ENCODE measurements at regions not wholly inside any gene's neighbourhood (a gene's known extent, or its start where the extent isn't known, plus 50 kb on each side); places are given as distances from the start of the nearest gene placed in this dataset.

GRCh38 chr3:157871838-157872460 lies 234.3 kb downstream of the SHOX2 start:
- Histone ChIP-seq H3K4me3 (no peak overlapping the region), H3K36me3 (no peaks in the 10 kb centered on the region), H3K4me1 (no peaks in the 10 kb centered on the region), H3K27me3 (no peaks in the 10 kb centered on the region), H3K27ac (no peak overlapping the region), H3K9me3 (no peaks in the 10 kb centered on the region)
- no peak for DNase-seq
- ATAC-seq, result no peak
- no peak for TF ChIP-seq CTCF (IDR thresholded peaks at IDR 0.05)
- WGBS, 2 donors, result 58% methylated on average over 3 of the region's 3 CpGs
- FAIRE-seq, result no peak
- intact Hi-C loops (cut with DNase I), result no loop called here

GRCh38 chr3:157871248-157871647 lies 235.0 kb downstream of the SHOX2 start:
- 72 to 79% methylated on average over 7 of the region's 7 CpGs for WGBS, 2 donors
- intact Hi-C loops (cut with DNase I), result no loop called here

GRCh38 chr3:157868946-157869345 lies 237.3 kb downstream of the SHOX2 start:
- Histone ChIP-seq H3K4me3 (no peak overlapping the region), H3K27ac (no peak overlapping the region), H3K27me3 (no peaks in the 10 kb centered on the region), H3K4me1 (no peaks in the 10 kb centered on the region), H3K9me3 (no peaks in the 10 kb centered on the region), H3K36me3 (no peaks in the 10 kb centered on the region)
- FAIRE-seq, result no peak
- no peak for TF ChIP-seq CTCF (IDR thresholded peaks at IDR 0.05)
- 25 to 43% methylated on average over 2 of the region's 2 CpGs for WGBS, 2 donors
- intact Hi-C loops (cut with DNase I), result no loop called here
- no peak for DNase-seq
- peak in 1 of 4 donors; percentile 18 for ATAC-seq

More at GRCh38 chr3:157871248-157871647, 235.0 kb downstream of the SHOX2 start:
- FAIRE-seq, result no peak
- no peak for TF ChIP-seq CTCF (IDR thresholded peaks at IDR 0.05)
- H3K4me1 ChIP-seq, result no peaks in the 10 kb centered on the region
- ATAC-seq, result no peak
- H3K27me3 ChIP-seq, result no peaks in the 10 kb centered on the region
- no peaks in the 10 kb centered on the region for H3K36me3 ChIP-seq
- H3K27ac ChIP-seq, result no peak overlapping the region
- H3K4me3 ChIP-seq, result no peak overlapping the region
- DNase-seq, result no peak
- no peaks in the 10 kb centered on the region for H3K9me3 ChIP-seq

GRCh38 chr3:157868196-157868595 lies 238.0 kb downstream of the SHOX2 start:
- Histone ChIP-seq H3K9me3 (no peaks in the 10 kb centered on the region), H3K27ac (no peak overlapping the region)
- intact Hi-C loops (cut with DNase I), result no loop called here

More at GRCh38 chr3:157868196-157868595, 238.0 kb downstream of the SHOX2 start:
- DNase-seq (no peak), ATAC-seq (peak in 3 of 4 donors; percentile 24 to 56 (median 42)), FAIRE-seq (no peak)
- WGBS, 2 donors, result 62 to 72% methylated on average over 1 of the region's 1 CpG
- no peak for TF ChIP-seq CTCF (IDR thresholded peaks at IDR 0.05)
- no peaks in the 10 kb centered on the region for H3K36me3 ChIP-seq
- H3K4me3 ChIP-seq, result no peak overlapping the region
- H3K4me1 ChIP-seq, result no peaks in the 10 kb centered on the region
- no peaks in the 10 kb centered on the region for H3K27me3 ChIP-seq

Measured in pancreas (tissue), 10 donors.